ENCODE measurements at regions not wholly inside any gene's neighbourhood (a gene's known extent, or its start where the extent isn't known, plus 50 kb on each side); places are given as distances from the start of the nearest gene placed in this dataset.

DNA sequence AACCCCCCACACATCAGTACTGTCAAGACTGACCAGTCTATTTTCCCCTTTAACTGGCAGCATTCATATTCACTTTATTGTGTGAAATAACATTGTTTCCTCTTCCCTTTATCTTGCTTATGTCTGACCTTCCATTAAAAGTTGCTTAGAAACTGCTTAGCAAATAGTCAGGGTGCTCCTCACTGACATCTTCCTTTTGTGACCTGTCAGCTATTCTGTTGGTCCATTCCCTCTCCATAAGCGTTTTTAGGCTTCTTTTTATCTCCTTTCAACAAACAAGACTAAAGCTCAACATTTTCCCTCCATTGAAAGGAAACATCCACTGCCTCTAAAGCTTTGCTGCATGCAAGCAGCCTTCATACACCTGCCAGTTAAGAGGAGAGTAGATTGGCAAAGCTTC lies 147.7 kb upstream of the VGLL2 start:
- Histone ChIP-seq H3K27me3 (ENCODE audit: control insufficient read depth in 2 of 2, insufficient read depth in 2 of 2, low read length in 2 of 2) (no peaks in the 10 kb centered on the region), H4K20me1 (replicated peaks; ENCODE audit: control insufficient read depth, insufficient read depth, low read length) (no peaks in the 10 kb centered on the region), H3K4me3 (no peak overlapping the region), H3K9me1 (ENCODE audit: control insufficient read depth, insufficient read depth, low read length) (no peaks in the 10 kb centered on the region), H2AFZ (ENCODE audit: low read depth, low read length) (no peak overlapping the region), H3K4me1 (replicated peaks in 1 of 2; ENCODE audit: control insufficient read depth in 2 of 2, insufficient read depth in 2 of 2, low read length in 2 of 2) (no peaks in the 10 kb centered on the region), H3K27ac (ENCODE audit: extremely low read depth, low read depth, low read length) (no peak overlapping the region), H3K79me2 (ENCODE audit: control insufficient read depth, insufficient read depth, low read length) (no peaks in the 10 kb centered on the region), H3K9ac (ENCODE audit: insufficient read depth in 1 of 2, low read depth in 2 of 2, low read length in 2 of 2) (no peak overlapping the region), H3K4me2 (ENCODE audit: insufficient read depth, low read length) (no peak overlapping the region), H3K36me3 (ENCODE audit: control insufficient read depth, insufficient read depth, low read length) (no peaks in the 10 kb centered on the region), H3K9me3 (replicated peaks; ENCODE audit: control insufficient read depth, insufficient read depth, low read depth, low read length) (no peaks in the 10 kb centered on the region)
- in situ Hi-C loops (cut with MboI) = no loop called here
- TF ChIP-seq ZNF76 (CRISPR knock-in tag; IDR thresholded peaks at IDR 0.05; ENCODE audit: borderline replicate concordance) (no peak), TCFL5 (CRISPR knock-in tag; conservative IDR thresholded peaks at IDR 0.05) (no peak), FUS (optimal IDR thresholded peaks at IDR 0.05; ENCODE audit: low read depth, low read length) (no peak), GABPB2 (CRISPR knock-in tag; conservative IDR thresholded peaks at IDR 0.05) (no peak), PHTF2 (CRISPR knock-in tag; IDR thresholded peaks at IDR 0.05) (no peak), RFX7 (CRISPR knock-in tag; IDR thresholded peaks at IDR 0.05) (no peak), ZNF146 (CRISPR knock-in tag; IDR thresholded peaks at IDR 0.05; ENCODE audit: unreplicated experiment) (no peak)
- intact Hi-C loops (cut with micrococcal nuclease) = no loop called here
- ATAC-seq (no peak), FAIRE-seq (no peak), DNase-seq (ENCODE audit: extremely low read depth in 1 of 4, low spot score in 3 of 4) (no peak)
- WGBS (ENCODE audit: insufficient coverage, low coverage, missing lambda C conversion rate) = 0% methylated on average over 1 of the region's 1 CpG
- ChIA-PET CTCF (ENCODE audit: low intra/inter-chr PET ratio) (no interaction called here), POLR2A (no interaction called here)
- BruUV-seq (replicated peaks) = no TSS peak

- POLR2A ChIA-PET = no interaction called here
- no peak for FAIRE-seq
- no TSS peak for BruUV-seq (replicated peaks)
Measured at GRCh38 chr6:117118490-117118889, 146.9 kb upstream of the VGLL2 start.

More at GRCh38 chr6:117118490-117118889, 146.9 kb upstream of the VGLL2 start:
- no peak overlapping the region for H3K9ac ChIP-seq (ENCODE audit: insufficient read depth in 1 of 2, low read depth in 2 of 2, low read length in 2 of 2)
- no peaks in the 10 kb centered on the region for H3K4me1 ChIP-seq (replicated peaks in 1 of 2; ENCODE audit: control insufficient read depth in 2 of 2, insufficient read depth in 2 of 2, low read length in 2 of 2)
- H4K20me1 ChIP-seq (replicated peaks; ENCODE audit: control insufficient read depth, insufficient read depth, low read length) = no peaks in the 10 kb centered on the region
- no peak overlapping the region for H3K4me2 ChIP-seq (ENCODE audit: insufficient read depth, low read length)
- in situ Hi-C loops (cut with MboI) (no loop called here), intact Hi-C loops (cut with micrococcal nuclease) (no loop called here)
- TF ChIP-seq RAD21 (CRISPR knock-in tag; conservative IDR thresholded peaks at IDR 0.05 in 1 of 2, IDR thresholded peaks at IDR 0.05 in 1 of 2) (no peak), ARID2 (IDR thresholded peaks at IDR 0.05) (no peak), KAT2B (IDR thresholded peaks at IDR 0.05; ENCODE audit: low read depth, low read length) (no peak)
- no peak overlapping the region for H2AFZ ChIP-seq (ENCODE audit: low read depth, low read length)
- H3K79me2 ChIP-seq (ENCODE audit: control insufficient read depth, insufficient read depth, low read length) = no peaks in the 10 kb centered on the region
- no peaks in the 10 kb centered on the region for H3K27me3 ChIP-seq (ENCODE audit: control insufficient read depth in 2 of 2, insufficient read depth in 2 of 2, low read length in 2 of 2)
- DNase-seq (ENCODE audit: extremely low read depth in 1 of 4, low spot score in 3 of 4) = no peak
- ATAC-seq = no peak
- H3K4me3 ChIP-seq = no peak overlapping the region
- CTCF ChIA-PET (ENCODE audit: low intra/inter-chr PET ratio) = no interaction called here
- no peak overlapping the region for H3K27ac ChIP-seq (ENCODE audit: extremely low read depth, low read depth, low read length)
- no peaks in the 10 kb centered on the region for H3K36me3 ChIP-seq (ENCODE audit: control insufficient read depth, insufficient read depth, low read length)
- no peaks in the 10 kb centered on the region for H3K9me3 ChIP-seq (replicated peaks; ENCODE audit: control insufficient read depth, insufficient read depth, low read depth, low read length)
- no peaks in the 10 kb centered on the region for H3K9me1 ChIP-seq (ENCODE audit: control insufficient read depth, insufficient read depth, low read length)
